IMR-90 (cell line): ENCODE measurements at regions not wholly inside any gene's neighbourhood (a gene's known extent, or its start where the extent isn't known, plus 50 kb on each side); places are given as distances from the start of the nearest gene placed in this dataset.

ENCODE experiments used
- ATAC-seq: fragments of 200-7000 bp; cut with Tn5 transposase; 2 replicates; pipeline ENCODE4 v1.9.1; 2020; ENCODE audit warnings: low read depth, mild to moderate bottlenecking, moderate library complexity
- BruUV-seq: library from RNA; stranded (reverse); fragments of 400-500 nt; replicated peaks from 2 replicates; lab custom pipeline; 2021; lab: Mats Ljungman, UMichigan
- CTCF ChIA-PET: fragments of 300-600 bp; formaldehyde crosslinking; extraction: SDS; loops from one replicate; lab custom pipeline; 2021; ENCODE audit warnings: antibody characterized with exemption; lab: Yijun Ruan, JAX
- POLR2A ChIA-PET: fragments of 300-600 bp; sonication (Branson Sonifier 250); formaldehyde crosslinking; loops from one replicate; lab custom pipeline; 2022; ENCODE audit warnings: antibody characterized with exemption; ENCODE audit not compliant: unreplicated experiment; lab: Charles Lee
- DNase-seq: peaks from one replicate; pipeline ENCODE4 v3.0.0; 2013
- H2AFZ ChIP-seq: replicated peaks from 2 replicates; pipeline ENCODE3; 2013; ENCODE audit warnings: low read length, mild to moderate bottlenecking; ENCODE audit not compliant: poor library complexity
- H2AK5ac ChIP-seq: 2 replicates; pipeline ENCODE4 v1.6.1; 2013; ENCODE audit warnings: low read depth, low read length, inconsistent platforms
- H2AK9ac ChIP-seq: replicated peaks from 2 replicates; pipeline ENCODE3; 2013; ENCODE audit warnings: mild to moderate bottlenecking, low read depth, low read length, moderate library complexity; ENCODE audit not compliant: poor library complexity
- H2BK120ac ChIP-seq: 2 replicates; pipeline ENCODE4 v1.6.1; 2013; ENCODE audit warnings: low read depth, low read length, inconsistent platforms
- H2BK15ac ChIP-seq: 3 replicates; pipeline ENCODE4 v1.6.1; 2013; ENCODE audit warnings: low read depth, low read length, inconsistent platforms
- H2BK20ac ChIP-seq: 2 replicates; pipeline ENCODE4 v1.6.1; 2013; ENCODE audit warnings: low read depth, mild to moderate bottlenecking, inconsistent platforms, low read length, moderate library complexity
- H2BK5ac ChIP-seq: 2 replicates; pipeline ENCODE4 v1.6.1; 2013; ENCODE audit warnings: mild to moderate bottlenecking, low read depth, low read length, inconsistent platforms; ENCODE audit not compliant: poor library complexity, severe bottlenecking
- H3K14ac ChIP-seq: replicated peaks from 2 replicates; pipeline ENCODE4 v1.6.1; 2013; ENCODE audit warnings: low read depth, low read length, inconsistent platforms
- H3K18ac ChIP-seq: 2 replicates; pipeline ENCODE4 v1.6.1; 2013; ENCODE audit warnings: low read depth, low read length, control low read depth
- H3K23ac ChIP-seq: 2 replicates; pipeline ENCODE4 v1.6.1; 2013; ENCODE audit warnings: low read depth, low read length, inconsistent platforms
- H3K27ac ChIP-seq: 2 replicates; pipeline ENCODE4 v1.5.1; 2013; ENCODE audit warnings: mild to moderate bottlenecking, control low read depth, low read length; ENCODE audit not compliant: insufficient read depth
- H3K27me3 ChIP-seq: 2 replicates; pipeline ENCODE4 v1.6.1; 2013; ENCODE audit warnings: low read length; ENCODE audit not compliant: control insufficient read depth, insufficient read depth
- H3K36me3 ChIP-seq: 2 replicates; pipeline ENCODE4 v1.6.1; 2013; ENCODE audit warnings: low read length, mixed read lengths; ENCODE audit not compliant: control insufficient read depth, insufficient read depth
- H3K4ac ChIP-seq: 2 replicates; pipeline ENCODE4 v1.6.1; 2013; ENCODE audit warnings: low read depth, low read length, inconsistent platforms
- H3K4me1 ChIP-seq: 2 replicates; pipeline ENCODE4 v1.6.1; 2013; ENCODE audit warnings: low read length, mixed read lengths; ENCODE audit not compliant: control insufficient read depth, insufficient read depth
- H3K4me2 ChIP-seq: 2 replicates; pipeline ENCODE4 v1.6.1; 2013; ENCODE audit warnings: low read depth, mild to moderate bottlenecking, control low read depth, low read length, moderate library complexity
- H3K4me3 ChIP-seq: 2 replicates; pipeline ENCODE4 v1.5.1; 2013; ENCODE audit warnings: low read depth, mild to moderate bottlenecking, control low read depth, low read length, moderate library complexity; ENCODE audit not compliant: insufficient read depth
- H3K56ac ChIP-seq: 2 replicates; pipeline ENCODE4 v1.6.1; 2013; ENCODE audit warnings: low read length, inconsistent platforms; ENCODE audit not compliant: insufficient read depth; ENCODE audit errors: extremely low read depth
- H3K79me1 ChIP-seq, 2 experiments: 2 replicates each; pipeline ENCODE4 v1.6.1; 2013; ENCODE audit warnings: low read length in 2 of 2, inconsistent platforms in 1 of 2, low read depth in 1 of 2
- H3K9ac ChIP-seq: 2 replicates; pipeline ENCODE4 v1.6.1; 2013; ENCODE audit warnings: low read depth, low read length, control low read depth
- H3K9me1 ChIP-seq: 2 replicates; pipeline ENCODE4 v1.6.1; 2013; ENCODE audit warnings: low read length, inconsistent platforms; ENCODE audit not compliant: insufficient read depth
- H3K9me3 ChIP-seq: 2 replicates; pipeline ENCODE4 v1.6.1; 2013; ENCODE audit warnings: low read length; ENCODE audit not compliant: control insufficient read depth, insufficient read depth
- H4K20me1 ChIP-seq: 2 replicates; pipeline ENCODE4 v1.6.1; 2013; ENCODE audit warnings: low read length, inconsistent platforms; ENCODE audit not compliant: insufficient read depth
- H4K5ac ChIP-seq: 2 replicates; pipeline ENCODE4 v1.6.1; 2013; ENCODE audit warnings: mild to moderate bottlenecking, low read depth, low read length, control low read depth
- H4K8ac ChIP-seq, 2 experiments: 2 replicates each; pipeline ENCODE4 v1.6.1; 2013; ENCODE audit warnings: low read depth in 2 of 2, low read length in 2 of 2, control low read depth in 1 of 2, inconsistent platforms in 1 of 2
- H4K91ac ChIP-seq: 2 replicates; pipeline ENCODE4 v1.6.1; 2013; ENCODE audit warnings: low read depth, low read length, inconsistent platforms; ENCODE audit not compliant: insufficient read depth
- BHLHE40 ChIP-seq: fragments of 150-350 bp; IDR thresholded peaks from 2 replicates; pipeline ENCODE4 v1.6.1; 2016; ENCODE audit warnings: mild to moderate bottlenecking, low read depth, low read length
- CEBPB ChIP-seq: IDR thresholded peaks from 2 replicates; pipeline ENCODE4 v1.6.1; 2012; ENCODE audit warnings: low read depth, low read length, improper control_type of control experiment
- CHD1 ChIP-seq: IDR thresholded peaks from 2 replicates; pipeline ENCODE4 v1.6.1; 2012; ENCODE audit warnings: low read depth, low read length, improper control_type of control experiment
- CTCF ChIP-seq: conservative IDR thresholded peaks from 2 replicates; pipeline ENCODE4 v1.5.1; 2012; ENCODE audit warnings: mild to moderate bottlenecking, low read depth, low read length, improper control_type of control experiment
- ELK1 ChIP-seq: fragments of 150-350 bp; IDR thresholded peaks from 2 replicates; pipeline ENCODE4 v1.6.1; 2016; ENCODE audit warnings: low read depth, mild to moderate bottlenecking, low read length, moderate library complexity, borderline replicate concordance
- FOS ChIP-seq: fragments of 150-350 bp; IDR thresholded peaks from 2 replicates; pipeline ENCODE4 v1.6.1; 2016; ENCODE audit warnings: low read depth, low read length
- MAFK ChIP-seq: IDR thresholded peaks from 2 replicates; pipeline ENCODE4 v1.6.1; 2012; ENCODE audit warnings: low read depth, low read length, improper control_type of control experiment
- MAZ ChIP-seq: IDR thresholded peaks from 2 replicates; pipeline ENCODE4 v1.6.1; 2012; ENCODE audit warnings: low read depth, mild to moderate bottlenecking, low read length, improper control_type of control experiment, moderate library complexity, borderline replicate concordance
- MXI1 ChIP-seq: IDR thresholded peaks from 2 replicates; pipeline ENCODE4 v1.6.1; 2012; ENCODE audit warnings: low read depth, mild to moderate bottlenecking, low read length, moderate library complexity, borderline replicate concordance
- NFE2L2 ChIP-seq: fragments of 150-350 bp; IDR thresholded peaks from 2 replicates; pipeline ENCODE4 v1.6.1; 2016; ENCODE audit warnings: low read depth, mild to moderate bottlenecking, low read length
- POLR2A ChIP-seq: IDR thresholded peaks from 2 replicates; pipeline ENCODE4 v1.6.1; 2012; ENCODE audit warnings: mild to moderate bottlenecking, low read depth, low read length
- RAD21 ChIP-seq: IDR thresholded peaks from 2 replicates; pipeline ENCODE4 v1.6.1; 2012; ENCODE audit warnings: low read length, improper control_type of control experiment
- RCOR1 ChIP-seq: IDR thresholded peaks from 2 replicates; pipeline ENCODE4 v1.6.1; 2012; ENCODE audit warnings: mild to moderate bottlenecking, low read length, improper control_type of control experiment; ENCODE audit not compliant: insufficient replicate concordance
- RFX5 ChIP-seq: IDR thresholded peaks from 2 replicates; pipeline ENCODE4 v1.8.0; 2012; ENCODE audit warnings: low read depth, mild to moderate bottlenecking, low read length, moderate library complexity
- SMC3 ChIP-seq: fragments of 150-350 bp; IDR thresholded peaks from 2 replicates; pipeline ENCODE4 v1.6.1; 2016; ENCODE audit warnings: low read depth, mild to moderate bottlenecking, antibody characterized with exemption, low read length, moderate library complexity
- USF2 ChIP-seq: fragments of 150-350 bp; IDR thresholded peaks from 2 replicates; pipeline ENCODE4 v1.6.1; 2017; ENCODE audit warnings: mild to moderate bottlenecking, antibody characterized with exemption, low read length, low read depth
- WGBS, 2 experiments: methylation state at CpG; one replicate each; pipeline versions ENCODE4 v1.1.5 to v1.1.7; 2013; ENCODE audit warnings: missing lambda C conversion rate in 2 of 2; ENCODE audit not compliant: insufficient read length in 1 of 2; ENCODE audit errors: extremely low coverage in 2 of 2; 5-methylcytosine and 5-hydroxymethylcytosine counted together
- dilution Hi-C: fragments of 300-500 bp; cut with HindIII; formaldehyde crosslinking; loops from one replicate; pipeline ENCODE4 v1.14.3; 2018; ENCODE audit warnings: low sequenced_read_pairs; ENCODE audit not compliant: unreplicated experiment
- in situ Hi-C: fragments of 300-500 bp; cut with MboI; formaldehyde crosslinking; loops from 3 replicates; pipeline ENCODE4 v1.14.3; 2019; ENCODE audit warnings: low sequenced_read_pairs, inconsistent platforms, mixed read lengths
- intact Hi-C: fragments of 100-400 bp; cut with micrococcal nuclease; formaldehyde crosslinking; loops from 2 replicates; pipeline ENCODE4 v1.10.0; 2022

- H3K14ac ChIP-seq, result no peak overlapping the region
- no peak overlapping the region for H3K56ac ChIP-seq
- no peak overlapping the region for H3K4me2 ChIP-seq
- H3K9me1 ChIP-seq, result no peaks in the 10 kb centered on the region
- H2BK20ac ChIP-seq, result no peak overlapping the region
- H2AFZ ChIP-seq, result no peak overlapping the region
- no peak overlapping the region for H4K91ac ChIP-seq
- H3K27ac ChIP-seq, result no peak overlapping the region
- no peaks in the 10 kb centered on the region for H3K4me1 ChIP-seq
- DNase-seq (no peak), ATAC-seq (no peak)
- CTCF ChIA-PET, result no interaction called here
- in situ Hi-C loops, result no loop called here
- no peak overlapping the region for H2BK120ac ChIP-seq
- no peak overlapping the region for H4K5ac ChIP-seq
- no peak overlapping the region for H3K18ac ChIP-seq
- H3K23ac ChIP-seq, result no peak overlapping the region
- no peak overlapping the region for H2AK5ac ChIP-seq
- H3K36me3 ChIP-seq, result no peaks in the 10 kb centered on the region
- no peak overlapping the region for H4K8ac ChIP-seq
- TF ChIP-seq USF2, result no peak
- TF ChIP-seq ELK1, result no peak
- TF ChIP-seq POLR2A, result no peak
- no peak for TF ChIP-seq SMC3
- no peak for TF ChIP-seq RCOR1
- TF ChIP-seq CEBPB, result no peak
- TF ChIP-seq RFX5, result no peak
- no peak for TF ChIP-seq FOS
- no peak for TF ChIP-seq CTCF
- TF ChIP-seq RAD21, result no peak
- no peak for TF ChIP-seq BHLHE40
- no peak for TF ChIP-seq MAFK
- no peak for TF ChIP-seq MXI1
- TF ChIP-seq MAZ, result no peak
- TF ChIP-seq CHD1, result no peak
- TF ChIP-seq NFE2L2, result no peak
- POLR2A ChIA-PET, result no interaction called here
- H3K4me3 ChIP-seq, result no peak overlapping the region
- intact Hi-C loops, result no loop called here
- no peaks in the 10 kb centered on the region for H3K79me1 ChIP-seq
- H2AK9ac ChIP-seq, result no peak overlapping the region
- no CpG with 5 or more reads among the region's 3 CpGs for WGBS, 2 experiments
- H2BK5ac ChIP-seq, result no peak overlapping the region
- no peaks in the 10 kb centered on the region for H4K20me1 ChIP-seq
- no peak overlapping the region for H3K9ac ChIP-seq
- H2BK15ac ChIP-seq, result no peak overlapping the region
- no peaks in the 10 kb centered on the region for H3K27me3 ChIP-seq
- H3K4ac ChIP-seq, result no peak overlapping the region
- H3K9me3 ChIP-seq, result no peaks in the 10 kb centered on the region
- dilution Hi-C loops, result no loop called here
- no TSS peak for BruUV-seq
Measured at GRCh38 chr2:52563151-52563550, 1204.5 kb upstream of the CHAC2 start.
